Large intestine (tissue), 3 donors: ENCODE measurements at regions not wholly inside any gene's neighbourhood (a gene's known extent, or its start where the extent isn't known, plus 50 kb on each side); places are given as distances from the start of the nearest gene placed in this dataset.

Source experiments
- DNase-seq, 2 donors: peaks; one replicate each; pipeline versions ENCODE4 v3.0.0 to v3.0.0-alpha.2; 2013
- H3K27ac ChIP-seq: one replicate; pipeline ENCODE4 v1.5.1; 2013; ENCODE audit warnings: low read length
- H3K27me3 ChIP-seq: 2 replicates; pipeline ENCODE4 v1.6.1; 2013; ENCODE audit warnings: low read length; ENCODE audit not compliant: control insufficient read depth, insufficient read depth
- H3K36me3 ChIP-seq: 2 replicates; pipeline ENCODE4 v1.6.1; 2013; ENCODE audit warnings: low read length; ENCODE audit not compliant: control insufficient read depth, insufficient read depth
- H3K4me1 ChIP-seq: one replicate; pipeline ENCODE4 v1.6.1; 2013; ENCODE audit warnings: low read length; ENCODE audit not compliant: control insufficient read depth, insufficient read depth
- H3K4me3 ChIP-seq: one replicate; pipeline ENCODE4 v1.5.1; 2013; ENCODE audit warnings: low read length
- H3K9me3 ChIP-seq: one replicate; pipeline ENCODE4 v1.6.1; 2013; ENCODE audit warnings: mild to moderate bottlenecking, low read depth, low read length, moderate library complexity; ENCODE audit not compliant: control insufficient read depth
- WGBS: methylation state at CpG from one replicate; pipeline ENCODE4 v1.1.5; 2013; ENCODE audit warnings: low lambda C conversion rate; ENCODE audit not compliant: insufficient coverage; 5-methylcytosine and 5-hydroxymethylcytosine counted together

DNA sequence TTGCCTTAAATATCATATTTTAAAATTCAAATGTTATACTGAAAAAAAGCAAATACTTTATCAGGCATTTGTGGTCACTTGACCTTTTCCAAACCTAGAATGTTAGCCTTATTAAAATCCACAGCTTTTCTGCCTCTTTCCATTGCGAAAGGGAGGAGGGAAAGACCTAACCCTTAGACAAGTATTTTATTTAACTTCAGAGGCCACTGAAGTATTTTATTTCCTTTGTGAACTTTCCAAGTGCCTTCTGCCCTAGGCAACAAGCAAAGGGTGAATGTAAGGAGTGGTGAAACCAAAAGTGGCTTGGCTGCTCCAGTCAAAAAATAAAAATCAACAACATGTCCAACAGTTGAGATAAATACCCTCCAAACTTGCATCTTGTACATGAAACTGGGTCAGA lies 376.1 kb downstream of the EFNA5 start:
- H3K27ac ChIP-seq: no peak overlapping the region
- H3K4me3 ChIP-seq: no peak overlapping the region
- H3K9me3 ChIP-seq: no peaks in the 10 kb centered on the region
- no CpG with 5 or more reads among the region's 1 CpG for WGBS
- no peaks in the 10 kb centered on the region for H3K4me1 ChIP-seq
- no peaks in the 10 kb centered on the region for H3K27me3 ChIP-seq
- no peaks in the 10 kb centered on the region for H3K36me3 ChIP-seq
- DNase-seq: no peak

DNA sequence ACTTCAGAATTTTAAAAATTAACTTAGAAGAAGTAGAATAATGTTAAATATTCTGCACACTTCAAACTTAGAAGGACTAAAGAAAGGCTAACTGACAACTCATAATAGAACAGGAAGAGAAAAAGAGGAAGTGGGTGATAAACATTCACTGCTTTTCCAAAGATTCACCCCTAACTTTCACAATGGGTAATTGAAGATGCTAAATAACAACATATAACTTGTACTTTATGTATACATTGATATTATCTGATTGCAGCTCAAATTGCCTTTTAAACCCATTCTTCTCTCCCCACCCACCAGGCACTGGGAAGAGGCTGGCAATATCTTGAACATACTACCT lies 376.6 kb downstream of the EFNA5 start:
- Histone ChIP-seq H3K4me1 (no peaks in the 10 kb centered on the region), H3K9me3 (no peaks in the 10 kb centered on the region), H3K4me3 (no peak overlapping the region), H3K36me3 (no peaks in the 10 kb centered on the region), H3K27ac (no peak overlapping the region), H3K27me3 (no peaks in the 10 kb centered on the region)
- DNase-seq: no peak

DNA sequence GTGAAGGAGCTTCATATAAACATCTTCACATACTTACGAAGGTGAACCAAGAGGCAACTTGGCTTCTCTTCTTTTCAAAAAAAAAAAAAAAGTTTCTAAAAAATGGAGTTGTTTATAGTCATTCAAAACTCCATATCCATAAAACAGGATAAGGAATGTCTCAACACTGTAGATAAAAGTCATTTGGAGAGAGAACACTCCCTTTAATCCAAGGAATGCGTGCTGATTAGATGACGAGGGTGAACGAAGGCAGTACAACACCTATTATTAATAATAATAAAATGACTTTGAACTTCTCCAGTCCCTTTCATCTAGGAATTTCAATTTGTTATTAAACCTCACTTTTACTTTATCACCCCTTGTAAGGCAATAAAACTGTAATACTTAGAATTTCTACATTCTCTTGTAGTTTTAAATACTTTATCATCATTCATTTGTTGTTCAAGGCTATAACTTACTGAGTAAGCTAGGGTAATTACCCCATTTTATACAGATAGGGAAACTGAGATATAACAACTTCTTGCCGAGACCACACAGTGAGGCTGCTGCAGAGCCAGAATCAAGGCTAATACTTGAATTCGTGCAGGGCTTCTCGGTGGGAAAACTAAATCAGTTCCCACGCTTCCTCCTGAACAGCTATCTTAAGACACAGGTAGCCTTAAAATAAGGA lies 377.1 kb downstream of the EFNA5 start:
- Histone ChIP-seq H3K4me1 (no peaks in the 10 kb centered on the region), H3K27ac (no peak overlapping the region), H3K27me3 (no peaks in the 10 kb centered on the region), H3K4me3 (no peak overlapping the region), H3K9me3 (no peaks in the 10 kb centered on the region), H3K36me3 (no peaks in the 10 kb centered on the region)
- peak; percentile 25 to 54 for DNase-seq
- 17% methylated on average over 1 of the region's 8 CpGs for WGBS

DNA sequence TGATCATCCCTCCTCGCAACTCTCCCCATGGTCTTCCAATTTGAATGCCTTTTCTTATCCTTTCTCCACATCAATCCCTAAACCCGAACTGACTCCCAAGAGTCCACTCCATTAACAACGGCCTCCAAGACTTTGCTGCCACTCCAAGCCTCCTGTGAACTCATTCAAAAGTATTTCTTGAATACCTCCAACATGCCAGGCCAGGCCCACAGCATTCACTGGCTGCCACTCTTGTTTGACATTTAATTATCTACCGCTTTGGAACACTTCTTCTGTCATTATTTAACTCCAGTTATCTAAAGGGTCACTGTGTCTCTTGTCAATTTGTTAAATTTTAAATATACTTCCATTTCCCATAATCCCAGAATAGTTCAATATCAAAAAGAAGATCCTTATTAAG lies 378.9 kb downstream of the EFNA5 start:
- DNase-seq: no peak
- Histone ChIP-seq H3K4me3 (no peak overlapping the region), H3K36me3 (no peaks in the 10 kb centered on the region), H3K9me3 (no peaks in the 10 kb centered on the region), H3K27me3 (no peaks in the 10 kb centered on the region), H3K4me1 (no peaks in the 10 kb centered on the region), H3K27ac (no peak overlapping the region)
- WGBS: 81% methylated on average over 3 of the region's 4 CpGs

DNA sequence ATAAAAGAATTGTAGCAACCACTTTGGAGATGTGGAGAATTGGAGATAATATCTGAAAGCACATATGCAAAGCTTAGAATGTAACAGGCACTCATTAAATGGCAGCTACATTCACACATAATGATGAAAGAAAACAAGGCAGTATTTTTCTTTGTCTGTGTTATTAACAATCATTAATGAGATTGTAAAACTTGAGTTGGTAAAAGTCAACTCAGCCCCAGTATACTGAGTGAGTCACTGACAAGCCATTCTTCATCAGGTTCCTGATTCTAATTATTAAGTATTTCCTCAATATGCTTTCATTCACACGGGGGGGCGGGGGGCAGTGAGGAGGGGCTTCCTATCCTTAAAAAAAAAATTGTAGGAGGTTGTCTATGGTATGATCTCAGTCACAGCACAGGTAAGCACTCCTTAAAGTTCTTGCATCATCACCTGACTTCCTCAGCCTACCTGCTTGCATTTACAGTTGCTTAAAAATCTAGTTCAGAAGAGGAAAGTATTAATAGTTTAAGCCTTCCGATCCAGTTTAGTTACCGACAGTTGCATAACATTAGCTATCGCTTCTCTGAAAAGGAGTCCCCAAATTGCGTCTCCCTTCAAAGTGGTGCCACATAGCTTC lies 379.8 kb downstream of the EFNA5 start:
- Histone ChIP-seq H3K4me1 (no peaks in the 10 kb centered on the region), H3K27ac (no peak overlapping the region), H3K36me3 (no peaks in the 10 kb centered on the region), H3K4me3 (no peak overlapping the region), H3K27me3 (no peaks in the 10 kb centered on the region), H3K9me3 (no peaks in the 10 kb centered on the region)
- WGBS: no CpG with 5 or more reads among the region's 6 CpGs
- peak in 1 of 2 donors; percentile 42 for DNase-seq

DNA sequence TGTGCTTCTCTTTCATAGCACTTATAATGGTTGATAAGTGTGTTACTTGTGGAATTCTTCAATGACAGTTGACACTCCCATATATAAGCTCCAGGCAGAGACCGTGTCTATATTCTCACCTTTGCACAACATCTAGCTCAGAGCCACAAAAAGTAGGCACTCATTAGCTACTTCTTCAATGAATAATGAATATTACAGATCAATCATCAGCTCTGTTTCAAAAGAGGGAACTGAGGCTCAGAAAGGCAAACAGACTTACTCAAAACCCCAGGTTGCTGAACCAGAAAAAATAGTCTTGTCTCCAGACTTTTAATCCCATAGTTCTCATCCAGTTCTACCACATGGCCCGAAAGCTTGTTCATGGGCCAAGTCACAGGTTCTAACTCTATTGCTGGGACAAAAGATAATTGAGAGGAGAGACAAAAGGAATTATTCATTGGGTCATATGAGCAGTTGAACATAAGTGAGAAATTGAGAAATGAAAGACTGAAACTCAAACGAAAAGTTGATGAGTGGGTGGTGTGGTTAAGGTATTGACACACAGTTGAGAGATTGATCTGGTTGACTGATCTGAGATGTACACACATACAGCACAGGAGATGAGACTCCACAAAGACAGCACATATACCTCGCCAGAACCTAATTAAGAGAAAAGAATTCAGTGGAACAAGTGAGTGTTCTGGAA lies 381.6 kb downstream of the EFNA5 start:
- WGBS: 100% methylated on average over 1 of the region's 4 CpGs
- H3K4me1 ChIP-seq: no peaks in the 10 kb centered on the region
- H3K36me3 ChIP-seq: no peaks in the 10 kb centered on the region
- H3K9me3 ChIP-seq: no peaks in the 10 kb centered on the region
- no peak overlapping the region for H3K27ac ChIP-seq
- no peak for DNase-seq
- no peak overlapping the region for H3K4me3 ChIP-seq
- no peaks in the 10 kb centered on the region for H3K27me3 ChIP-seq

DNA sequence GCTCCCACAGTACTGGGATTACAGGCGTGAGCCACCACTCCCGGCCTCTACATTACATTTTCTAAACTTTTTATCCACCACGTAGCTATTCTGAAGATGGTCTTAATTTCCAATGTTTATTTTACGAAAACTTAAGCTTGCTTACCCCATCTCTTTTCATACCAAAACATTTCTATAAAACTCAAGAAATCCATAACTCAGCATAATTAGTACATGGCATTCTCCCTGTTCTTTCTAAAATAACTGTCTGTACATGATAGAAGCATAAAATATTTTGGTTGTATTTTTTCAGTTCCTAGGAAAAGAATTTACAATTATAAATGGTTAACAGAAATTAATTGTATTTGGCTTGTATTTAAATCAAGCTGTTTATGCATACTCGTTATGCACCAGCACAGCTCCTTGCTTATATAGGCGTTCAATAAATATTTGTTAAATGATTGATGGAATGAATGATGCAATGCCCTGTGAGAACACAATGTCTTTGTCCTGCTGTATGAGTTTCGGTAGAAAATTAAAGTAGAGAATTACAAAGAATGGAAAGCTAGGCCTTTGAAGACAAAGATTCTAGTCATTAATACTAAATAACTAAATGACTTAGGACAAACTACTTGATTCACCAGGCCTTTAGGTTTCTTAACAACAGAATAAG lies 384.2 kb downstream of the EFNA5 start:
- no peak overlapping the region for H3K27ac ChIP-seq
- DNase-seq: no peak
- 87% methylated on average over 4 of the region's 7 CpGs for WGBS

DNA sequence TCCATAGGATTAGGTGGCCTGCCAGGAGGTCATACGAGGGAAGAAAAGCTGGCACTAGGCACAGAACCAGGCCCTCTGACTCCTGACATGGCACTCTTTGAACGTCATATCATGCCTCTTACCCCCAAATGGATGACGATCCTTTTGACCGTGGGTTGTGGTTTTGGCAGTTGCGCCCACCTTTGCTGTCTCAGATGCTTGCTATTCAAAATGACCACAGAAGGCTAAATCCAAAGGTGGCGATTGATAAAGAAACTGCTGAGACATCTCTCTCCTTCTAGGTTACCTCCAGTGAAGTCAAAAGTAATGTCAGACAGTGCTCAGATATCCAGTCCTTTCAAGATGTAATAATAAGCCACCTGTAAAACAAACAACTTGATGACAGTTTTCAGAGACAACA lies 385.0 kb downstream of the EFNA5 start:
- WGBS: no CpG with 5 or more reads among the region's 6 CpGs

More for the DNA sequence above, 384.2 kb downstream of the EFNA5 start:
- H3K9me3 ChIP-seq: no peaks in the 10 kb centered on the region
- no peaks in the 10 kb centered on the region for H3K36me3 ChIP-seq
- no peak overlapping the region for H3K4me3 ChIP-seq
- H3K4me1 ChIP-seq: no peaks in the 10 kb centered on the region
- H3K27me3 ChIP-seq: no peaks in the 10 kb centered on the region

DNA sequence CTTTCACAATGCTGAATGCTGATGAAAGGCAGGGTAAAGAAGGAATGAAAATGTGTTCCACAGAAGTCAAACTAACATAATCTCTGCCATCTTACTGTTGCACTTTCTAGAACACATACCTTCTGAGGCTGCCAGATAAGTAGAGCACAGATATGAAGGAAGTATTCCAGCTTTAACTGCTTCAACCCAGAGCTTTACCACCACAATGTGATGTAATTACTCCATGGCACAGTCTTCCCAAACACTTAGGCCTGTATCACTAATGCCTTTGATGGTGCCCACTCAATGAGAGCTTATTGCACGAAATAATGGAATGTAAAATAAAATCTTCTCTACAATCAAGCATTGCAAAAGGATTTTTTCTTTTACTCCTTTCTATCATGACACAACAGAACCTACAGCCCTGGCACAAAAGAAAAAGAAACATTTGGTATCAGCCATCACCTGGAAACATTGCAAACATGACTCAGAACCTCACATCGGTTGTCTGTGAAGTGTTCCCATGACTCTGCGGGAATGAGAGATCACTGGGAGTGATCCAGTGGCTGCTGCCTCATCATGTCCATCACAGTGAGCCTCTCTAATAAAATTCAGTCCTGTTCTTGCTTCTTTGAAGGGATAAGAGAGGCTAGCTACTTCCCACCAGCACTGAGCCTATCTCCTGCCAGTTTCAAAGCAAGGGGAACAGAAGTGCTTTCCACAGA lies 385.8 kb downstream of the EFNA5 start:
- WGBS: no CpG with 5 or more reads among the region's 3 CpGs
- H3K27ac ChIP-seq: no peak overlapping the region
- H3K4me1 ChIP-seq: no peaks in the 10 kb centered on the region
- no peak for DNase-seq
- H3K4me3 ChIP-seq: no peak overlapping the region
- no peaks in the 10 kb centered on the region for H3K36me3 ChIP-seq
- no peaks in the 10 kb centered on the region for H3K9me3 ChIP-seq
- H3K27me3 ChIP-seq: no peaks in the 10 kb centered on the region

More for the DNA sequence above, 385.0 kb downstream of the EFNA5 start:
- DNase-seq: no peak
- Histone ChIP-seq H3K4me3 (no peak overlapping the region), H3K27me3 (no peaks in the 10 kb centered on the region), H3K27ac (no peak overlapping the region), H3K9me3 (no peaks in the 10 kb centered on the region), H3K36me3 (no peaks in the 10 kb centered on the region), H3K4me1 (no peaks in the 10 kb centered on the region)

DNA sequence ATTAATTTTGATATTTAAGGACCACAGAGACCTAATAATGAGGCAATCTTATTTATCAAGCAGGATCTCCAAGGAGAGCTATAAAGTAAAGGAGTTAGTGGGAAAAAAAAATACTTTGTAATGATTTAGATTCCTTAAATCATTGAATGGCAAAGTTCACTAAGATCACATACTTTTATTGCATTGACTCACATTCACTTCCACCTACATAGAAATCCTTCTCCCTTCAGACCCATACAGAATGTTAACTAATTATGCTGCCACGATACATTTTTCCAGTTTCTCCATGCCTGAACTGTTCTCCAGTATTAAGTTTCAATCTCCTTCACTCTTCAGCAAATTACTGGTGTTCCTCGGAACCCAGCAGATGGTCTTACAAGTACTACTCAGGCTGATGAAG lies 388.7 kb downstream of the EFNA5 start:
- Histone ChIP-seq H3K4me1 (no peaks in the 10 kb centered on the region), H3K27me3 (no peaks in the 10 kb centered on the region), H3K36me3 (no peaks in the 10 kb centered on the region), H3K27ac (no peak overlapping the region), H3K4me3 (no peak overlapping the region), H3K9me3 (no peaks in the 10 kb centered on the region)
- DNase-seq: peak in 1 of 2 donors; percentile 8
- 67% methylated on average over 1 of the region's 2 CpGs for WGBS
